ENCODE measurements at regions not wholly inside any gene's neighbourhood (a gene's known extent, or its start where the extent isn't known, plus 50 kb on each side); places are given as distances from the start of the nearest gene placed in this dataset.

DNA sequence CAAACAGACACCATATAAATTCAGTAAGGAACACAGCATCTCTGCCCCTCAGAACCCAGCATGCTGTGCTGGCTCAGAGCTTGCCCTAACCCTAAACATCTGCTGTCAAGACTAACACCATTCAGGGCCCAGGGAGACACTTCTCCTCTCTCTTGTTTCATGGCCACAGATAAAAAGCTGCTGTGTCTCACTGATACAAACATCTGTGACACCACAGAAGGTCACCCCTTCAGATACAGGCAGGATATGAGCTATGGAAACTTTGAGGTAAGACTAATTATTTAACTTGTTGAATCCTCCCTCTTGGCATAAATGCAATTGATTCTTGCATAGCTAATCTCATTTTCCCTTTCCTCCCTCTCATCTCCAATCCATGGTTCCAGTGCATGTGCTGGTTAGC, 61.6 kb upstream of the GPR12 start:
- no peak for DNase-seq

DNA sequence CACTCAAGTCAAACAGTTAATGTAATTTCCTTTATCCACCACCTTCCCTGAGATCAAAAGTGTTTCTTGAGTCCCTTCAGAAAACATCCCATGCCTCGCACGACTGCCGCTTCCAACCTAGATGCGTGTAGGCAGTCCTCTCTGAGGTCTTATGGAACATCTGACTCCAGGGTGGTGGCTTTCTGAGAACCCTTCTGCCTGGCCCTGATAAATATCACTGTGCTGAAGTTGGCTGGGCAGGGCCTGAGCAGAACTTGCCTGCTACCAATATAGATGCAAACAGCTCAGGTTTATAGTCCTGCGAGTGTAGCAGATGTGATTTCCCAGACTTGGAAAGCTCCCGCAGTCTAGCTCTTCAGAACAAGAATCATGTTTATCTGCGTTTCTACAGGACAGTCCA, 61.1 kb upstream of the GPR12 start:
- DNase-seq = no peak

DNA sequence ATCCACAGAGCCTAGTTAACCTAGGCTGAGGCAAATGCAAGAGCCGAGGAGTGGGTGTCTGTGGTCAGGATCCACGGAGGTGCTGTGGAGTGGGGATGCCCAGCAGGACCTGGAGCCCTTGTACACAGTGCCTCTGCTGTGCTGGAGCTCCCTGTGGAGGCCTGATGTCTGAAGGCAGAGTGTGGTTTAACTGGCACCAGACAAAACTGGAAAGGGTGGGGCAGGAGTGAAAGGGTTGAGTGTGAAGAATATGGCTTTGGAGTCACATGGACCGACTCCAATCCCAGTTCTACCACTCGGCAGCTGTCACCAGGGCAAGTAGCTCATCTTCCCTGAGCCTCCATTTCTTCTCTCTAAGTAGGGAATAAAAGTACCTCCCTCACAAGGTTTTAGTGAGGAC, 60.3 kb upstream of the GPR12 start:
- no peak for DNase-seq

DNA sequence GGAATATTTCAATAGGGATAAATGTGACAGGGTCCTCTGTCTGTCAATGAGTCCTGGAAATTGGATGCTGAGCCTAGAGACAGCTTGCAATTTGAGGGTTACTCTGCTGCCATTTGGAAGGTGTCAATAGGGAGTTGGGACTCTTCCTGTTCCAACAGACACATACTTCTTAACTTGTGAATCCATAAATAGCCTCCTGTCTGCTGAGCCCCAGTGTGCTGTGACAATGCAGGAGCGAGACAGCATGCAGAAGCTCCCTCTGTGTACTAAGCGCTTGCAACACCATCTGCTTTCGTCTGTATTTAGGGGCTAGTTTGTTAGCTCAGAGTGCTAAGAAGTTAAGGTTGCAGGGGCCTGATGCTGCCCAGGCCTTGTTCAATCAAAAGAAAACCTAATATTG, 58.5 kb upstream of the GPR12 start:
- DNase-seq = no peak

DNA sequence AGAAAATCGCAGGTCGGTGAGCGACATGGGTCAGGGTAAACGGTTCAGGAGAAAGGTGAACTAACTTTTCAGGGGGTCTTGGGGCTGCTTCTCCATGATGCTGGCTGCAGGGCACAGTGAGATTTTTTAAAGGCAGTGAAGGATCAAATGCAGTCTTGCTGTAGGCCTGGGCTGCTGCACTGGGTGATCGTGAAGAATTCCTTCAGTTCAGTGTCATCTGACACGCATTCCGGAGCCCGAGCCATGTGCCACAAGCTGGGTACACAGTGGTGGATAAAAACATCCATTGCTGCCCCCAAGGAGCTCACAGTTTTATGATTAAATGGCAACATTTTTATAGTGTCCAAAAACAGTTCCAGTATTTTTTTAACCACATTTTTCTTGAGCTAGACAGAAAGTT, 56.3 kb upstream of the GPR12 start:
- DNase-seq = no peak

DNA sequence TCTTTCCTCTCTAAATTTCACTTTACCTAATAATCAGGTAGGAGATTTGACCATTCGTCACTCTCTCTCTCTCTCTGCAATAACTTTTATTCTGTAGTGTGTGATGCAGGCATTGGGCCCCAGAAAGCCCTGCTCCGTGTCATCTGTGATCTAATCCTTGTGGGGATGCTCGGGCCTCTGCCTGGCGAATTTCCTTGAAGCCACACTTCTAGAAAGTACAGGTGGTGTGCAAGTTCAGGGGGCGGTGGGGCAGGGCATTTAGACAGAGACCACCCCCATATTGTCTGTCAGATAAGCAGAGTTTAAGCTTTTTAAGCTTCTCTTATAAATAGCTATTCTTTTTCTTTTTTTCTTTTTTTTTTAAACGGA, 53.4 kb upstream of the GPR12 start:
- no peak for DNase-seq

DNA sequence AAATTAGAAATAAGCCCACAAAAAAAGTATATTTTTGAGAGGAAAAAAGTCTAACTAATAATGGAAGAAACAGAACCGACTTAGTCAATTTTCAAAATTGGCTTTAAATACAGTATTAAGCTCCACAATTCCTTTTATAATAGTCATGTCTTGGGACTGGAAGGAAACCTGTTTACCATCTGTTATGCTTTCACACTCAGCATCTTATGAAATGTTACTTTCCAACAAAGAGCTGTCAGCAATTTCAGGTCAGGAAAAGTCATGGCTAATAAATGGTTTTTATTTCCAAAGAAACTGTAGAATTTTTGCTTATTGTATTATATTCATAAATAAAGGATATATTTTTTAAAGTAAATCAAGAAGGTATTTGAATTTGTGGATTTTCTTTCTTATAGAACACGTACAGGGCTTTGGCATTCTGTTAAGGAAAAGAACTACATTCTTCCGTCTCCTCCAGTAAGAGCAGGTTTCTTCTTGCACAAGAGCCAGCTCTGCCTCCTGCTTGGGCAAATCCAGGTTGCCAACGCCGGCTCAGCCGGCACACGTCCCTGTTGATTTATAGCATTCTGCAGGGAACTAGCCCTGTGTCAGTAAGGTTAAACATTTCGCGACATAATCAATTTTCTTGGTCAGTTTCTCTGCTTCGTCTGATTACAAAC, 52.9 kb upstream of the GPR12 start:
- DNase-seq = no peak

DNA sequence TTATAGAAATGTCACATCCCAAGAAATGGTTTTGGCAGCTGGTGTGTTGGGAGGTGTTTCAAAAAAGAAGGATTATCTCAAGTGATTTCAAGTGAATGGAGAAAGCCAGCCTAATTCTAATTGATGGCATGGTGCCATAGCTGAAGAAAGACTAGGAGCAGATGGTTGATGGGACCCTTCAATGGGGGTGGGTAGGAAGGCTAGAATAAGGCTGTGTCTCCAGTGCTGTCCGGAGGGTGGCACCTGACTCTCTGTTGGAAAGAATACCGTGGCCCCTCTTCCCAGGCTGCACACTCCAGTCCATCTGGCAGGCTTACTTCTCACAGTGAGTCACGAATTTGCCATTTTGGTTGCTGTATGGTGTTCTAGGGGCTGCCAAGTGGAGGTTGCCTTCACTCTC, 51.0 kb upstream of the GPR12 start:
- no peak for DNase-seq
